NCI-H345 treated with DMSO at 0.1 percent for 48 hours (cell line): ENCODE measurements at regions not wholly inside any gene's neighbourhood (a gene's known extent, or its start where the extent isn't known, plus 50 kb on each side); places are given as distances from the start of the nearest gene placed in this dataset.
"Not testable (repeated sequence)": the region's sequence is repeated elsewhere in the genome, so short reads cannot be mapped to it uniquely, and the experiment has no call there.

Source experiments
- DNase-seq: peaks from one replicate; lab custom pipeline; 2025; ENCODE audit not compliant: unreplicated experiment; lab: John Stamatoyannopoulos, UW

GRCh38 chr4:133597251-133597650 is 448.2 kb downstream of the PCDH10 start:
- DNase-seq = no peak

GRCh38 chr4:133596459-133596858 is 447.4 kb downstream of the PCDH10 start:
- DNase-seq = no peak

DNA sequence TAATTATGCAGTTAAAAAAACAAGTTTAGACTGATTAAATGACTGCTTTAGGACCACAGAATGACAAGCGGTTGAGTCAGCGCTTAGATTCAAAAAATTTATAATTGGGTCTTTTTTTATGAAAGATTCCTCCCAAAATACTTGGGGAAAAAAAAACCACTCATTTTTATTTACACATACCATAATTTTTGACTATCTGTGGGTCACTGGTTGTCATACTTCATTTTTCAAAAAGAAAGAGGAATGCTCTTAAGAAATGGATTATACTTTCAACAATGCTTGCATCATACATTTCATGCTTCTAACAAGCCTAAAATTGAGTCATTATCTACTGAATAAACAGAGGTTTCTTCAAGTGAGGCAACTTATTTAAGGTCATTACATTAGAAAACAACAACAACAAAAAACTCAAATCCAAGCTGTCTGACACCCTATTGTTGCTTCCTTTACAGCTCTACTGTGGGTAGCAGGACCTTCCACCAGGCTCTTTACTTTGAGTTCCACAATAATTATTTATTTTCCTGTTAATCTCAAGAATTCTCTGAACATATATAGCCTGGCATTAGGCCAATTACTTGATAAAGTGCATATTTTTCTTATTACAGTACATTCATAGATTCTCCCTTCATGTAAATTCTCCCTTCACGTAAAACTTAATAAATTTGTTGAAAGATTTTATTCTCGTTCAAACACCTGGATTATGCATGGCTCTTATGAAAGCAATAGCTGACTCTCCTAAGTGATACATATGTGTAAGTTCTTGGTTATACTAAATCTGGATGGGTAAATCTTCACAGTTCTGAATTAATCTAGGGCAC is 445.5 kb downstream of the PCDH10 start:
- no peak for DNase-seq

GRCh38 chr4:133593764-133594163 is 444.7 kb downstream of the PCDH10 start:
- DNase-seq = no peak

GRCh38 chr4:133592591-133592990 is 443.5 kb downstream of the PCDH10 start:
- DNase-seq = no peak

DNA sequence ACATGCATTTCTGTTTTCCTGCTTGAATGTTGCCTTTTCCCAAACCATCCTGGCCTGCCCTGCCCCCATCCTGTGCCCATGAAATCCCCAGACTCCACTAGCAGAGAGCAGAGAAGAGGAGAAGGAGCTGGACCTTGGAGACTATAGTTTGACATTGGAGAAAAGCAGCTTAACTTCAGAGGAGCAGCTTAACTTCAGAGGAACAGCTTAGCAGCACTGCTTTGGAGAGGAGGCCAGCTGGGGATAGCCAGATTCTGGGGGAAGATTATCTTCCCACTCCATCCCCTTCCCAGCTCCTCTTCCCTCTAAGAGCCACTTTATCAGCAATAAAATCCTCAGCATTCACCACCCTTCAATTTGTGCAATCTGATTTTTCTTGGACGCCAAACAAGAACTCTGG is 443.0 kb downstream of the PCDH10 start:
- DNase-seq = no peak

GRCh38 chr4:133588306-133588705 is 439.2 kb downstream of the PCDH10 start:
- no peak for DNase-seq

DNA sequence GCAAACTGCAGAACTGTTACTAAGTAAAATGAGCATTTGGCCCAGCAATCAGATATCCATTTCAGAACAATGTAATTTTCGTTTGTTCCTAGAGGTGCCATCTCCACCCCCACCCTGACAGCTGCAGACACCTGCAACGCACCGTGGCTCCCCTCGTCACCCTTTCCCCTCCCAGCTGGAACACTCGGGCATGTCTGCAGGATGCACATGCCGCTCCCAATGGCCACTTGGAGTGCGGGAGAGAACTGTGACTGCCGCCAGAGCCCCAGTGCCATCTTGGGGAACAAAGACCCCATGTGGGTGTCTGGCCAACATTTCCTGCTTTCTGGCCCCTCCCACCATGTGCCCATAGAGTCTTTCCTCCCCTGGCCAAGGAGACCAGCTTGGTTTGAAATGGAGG is 436.2 kb downstream of the PCDH10 start:
- DNase-seq = no peak

DNA sequence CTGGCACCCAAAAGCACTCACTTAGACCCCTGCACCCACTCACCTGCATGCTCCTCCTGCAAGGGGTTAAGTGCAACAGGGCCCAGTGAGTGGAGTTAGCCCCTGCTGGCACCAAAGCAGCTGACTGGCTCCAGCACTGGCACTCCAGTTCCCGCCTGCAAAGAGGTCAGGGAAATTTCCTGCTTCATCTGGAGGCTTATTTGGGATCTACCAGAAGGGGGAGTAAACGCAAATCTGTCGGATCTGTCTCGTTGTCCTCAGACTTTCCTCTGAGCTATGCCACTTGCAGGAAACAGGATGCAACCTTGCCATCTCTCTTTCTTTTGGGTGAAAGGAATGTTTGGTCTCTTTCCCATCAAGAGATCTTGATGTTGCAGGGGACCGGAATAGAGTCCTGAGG is 435.6 kb downstream of the PCDH10 start:
- no peak for DNase-seq

DNA sequence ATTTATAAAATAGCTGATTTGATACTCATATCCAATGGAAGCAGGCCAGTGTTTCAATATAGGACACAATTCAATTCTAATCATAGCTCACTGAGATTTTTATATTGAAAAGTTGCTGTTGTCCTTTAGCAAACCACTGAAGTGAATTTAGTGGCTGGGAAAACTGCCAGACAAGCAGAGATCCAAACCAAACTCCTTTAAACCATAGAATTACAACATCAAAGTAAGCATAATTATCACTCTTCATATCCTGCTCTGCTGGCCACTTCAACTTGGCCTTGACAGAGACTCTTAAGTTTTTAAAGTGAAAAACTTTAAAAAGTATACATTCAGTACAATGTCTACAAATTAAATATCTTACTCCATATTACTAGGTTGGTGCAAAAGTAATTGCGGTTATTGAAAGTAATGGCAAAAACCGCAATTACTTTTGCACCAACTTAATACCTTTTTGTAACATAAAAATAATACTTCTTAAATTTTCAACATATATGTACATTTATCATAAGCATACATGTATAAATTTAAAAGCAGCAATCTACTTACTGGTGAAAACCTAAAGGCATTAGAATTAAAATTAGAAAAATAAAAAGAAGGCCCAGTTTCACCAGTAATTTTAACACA is 433.0 kb downstream of the PCDH10 start:
- DNase-seq = no peak

- no peak for DNase-seq
These were observed 425.2 kb downstream of the PCDH10 start for GRCh38 chr4:133574248-133574647.

GRCh38 chr4:133565379-133565778 is 416.3 kb downstream of the PCDH10 start:
- peak; percentile 41 for DNase-seq

DNA sequence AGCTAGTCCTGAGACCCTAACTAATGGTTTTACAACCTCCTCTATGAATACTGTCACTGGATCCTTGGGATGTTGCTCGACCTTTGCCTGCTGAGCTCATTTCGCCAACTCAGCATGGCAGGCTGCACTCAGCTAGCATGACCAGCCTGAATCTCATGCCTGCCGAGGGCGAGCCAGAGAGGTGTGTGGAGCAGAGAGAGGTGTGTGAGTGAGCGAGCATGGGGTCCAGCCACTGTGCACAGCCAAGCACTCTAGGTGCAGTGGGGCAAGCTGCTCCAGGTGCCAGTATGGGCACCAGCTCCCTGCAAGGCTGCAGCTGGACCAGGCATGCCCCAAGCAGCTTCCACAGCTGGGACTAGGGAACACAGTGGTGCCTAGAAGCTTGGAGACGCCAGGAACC is 410.9 kb downstream of the PCDH10 start:
- no peak for DNase-seq

- DNase-seq = no peak
These were observed 406.6 kb downstream of the PCDH10 start for GRCh38 chr4:133555671-133556070.

- no peak for DNase-seq
These were observed 401.3 kb downstream of the PCDH10 start for GRCh38 chr4:133550436-133550835.

DNA sequence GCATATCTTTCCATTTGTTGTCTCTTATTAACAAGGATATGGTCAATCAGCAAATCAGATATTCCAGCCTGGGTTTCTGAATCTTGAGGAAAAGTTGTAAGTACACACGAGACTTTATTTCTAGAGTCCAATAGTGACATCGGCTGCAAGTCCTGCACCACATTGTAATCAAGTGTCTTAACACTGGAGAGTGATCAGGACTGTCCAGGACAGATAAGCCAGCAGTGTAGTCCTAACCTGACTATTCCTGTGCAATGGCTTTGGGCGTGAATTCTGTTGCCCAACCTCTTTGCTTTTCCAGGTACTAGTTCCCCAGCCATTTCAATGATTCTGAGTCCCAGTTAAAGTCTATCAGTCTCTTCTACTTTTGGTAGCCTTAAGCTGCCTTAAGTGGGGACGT is 395.0 kb downstream of the PCDH10 start:
- DNase-seq = no peak

GRCh38 chr4:133537780-133538281 is 388.7 kb downstream of the PCDH10 start:
- no peak for DNase-seq

GRCh38 chr4:133534224-133534623 is 385.1 kb downstream of the PCDH10 start:
- DNase-seq = not testable (repeated sequence)

DNA sequence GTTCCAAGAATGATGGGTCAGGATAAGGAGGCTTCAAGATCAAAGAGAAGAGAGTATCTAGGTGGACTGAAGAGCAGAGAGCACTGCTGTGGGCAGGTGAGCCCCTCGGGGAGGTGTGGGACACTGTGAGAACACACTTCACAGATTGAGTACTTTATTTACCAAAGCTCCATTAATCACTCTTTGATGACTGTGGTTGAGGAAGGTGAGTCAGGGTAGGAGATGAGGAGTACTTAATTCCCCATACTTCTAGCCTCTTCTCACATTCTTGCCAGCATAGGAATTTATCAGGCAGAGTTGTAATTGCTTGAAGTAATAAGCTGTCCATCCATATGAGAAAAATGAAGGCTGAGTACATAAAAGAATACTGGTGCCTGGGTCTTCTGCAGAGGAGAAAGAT is 375.3 kb downstream of the PCDH10 start:
- no peak for DNase-seq

GRCh38 chr4:133513901-133514300 is 364.8 kb downstream of the PCDH10 start:
- no peak for DNase-seq

GRCh38 chr4:133498149-133498548 is 349.1 kb downstream of the PCDH10 start:
- DNase-seq = no peak

GRCh38 chr4:133493776-133494175 is 344.7 kb downstream of the PCDH10 start:
- no peak for DNase-seq
